Activated T-cell treated with anti-CD3 and anti-CD28 coated beads for 24 hours (primary cell): ENCODE measurements at regions not wholly inside any gene's neighbourhood (a gene's known extent, or its start where the extent isn't known, plus 50 kb on each side); places are given as distances from the start of the nearest gene placed in this dataset.

Experiments
- DNase-seq: peaks from one replicate; pipeline ENCODE4 v3.0.0-alpha.2; 2020; ENCODE audit warnings: low read depth

DNA sequence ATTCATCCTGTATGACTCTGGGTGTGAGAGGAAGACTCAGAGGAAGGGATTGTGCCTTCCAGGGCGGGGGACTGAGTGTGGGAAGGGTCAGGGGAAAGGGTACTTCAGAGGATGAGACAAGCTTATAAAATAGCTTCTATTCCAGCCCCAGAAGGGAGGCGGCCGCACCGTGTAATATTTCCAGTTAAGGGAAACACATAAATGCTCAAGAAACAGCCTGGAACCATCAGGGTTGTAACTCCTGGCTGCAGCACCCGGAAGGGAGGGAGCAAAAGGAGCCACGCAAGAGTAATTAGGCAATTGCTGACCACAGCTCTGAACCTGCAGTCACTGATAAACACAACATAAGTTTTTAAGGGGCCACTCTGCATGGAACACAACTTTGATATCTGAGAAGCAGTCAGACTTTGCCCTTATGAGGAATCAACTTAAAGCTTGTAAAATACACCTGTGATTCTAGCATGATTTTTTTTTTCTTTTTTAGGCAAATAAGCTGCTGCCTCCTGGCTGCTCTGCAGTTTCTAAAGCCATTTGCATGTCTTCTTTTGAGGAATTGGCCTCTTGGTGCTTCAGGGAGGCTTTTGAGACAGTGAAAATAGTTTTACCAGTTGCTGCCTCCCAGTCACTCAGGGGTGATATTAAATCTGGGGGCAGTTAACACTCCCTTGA lies 382.7 kb downstream of the ENC1 start:
- DNase-seq, result no peak

GRCh38 chr5:74257060-74257527 lies 383.4 kb downstream of the ENC1 start:
- no peak for DNase-seq

GRCh38 chr5:74255692-74256392 lies 384.7 kb downstream of the ENC1 start:
- DNase-seq, result no peak

- DNase-seq, result no peak
Measured at GRCh38 chr5:74254257-74254656, 386.3 kb downstream of the ENC1 start.

GRCh38 chr5:74252044-74252443 lies 388.5 kb downstream of the ENC1 start:
- DNase-seq, result no peak

DNA sequence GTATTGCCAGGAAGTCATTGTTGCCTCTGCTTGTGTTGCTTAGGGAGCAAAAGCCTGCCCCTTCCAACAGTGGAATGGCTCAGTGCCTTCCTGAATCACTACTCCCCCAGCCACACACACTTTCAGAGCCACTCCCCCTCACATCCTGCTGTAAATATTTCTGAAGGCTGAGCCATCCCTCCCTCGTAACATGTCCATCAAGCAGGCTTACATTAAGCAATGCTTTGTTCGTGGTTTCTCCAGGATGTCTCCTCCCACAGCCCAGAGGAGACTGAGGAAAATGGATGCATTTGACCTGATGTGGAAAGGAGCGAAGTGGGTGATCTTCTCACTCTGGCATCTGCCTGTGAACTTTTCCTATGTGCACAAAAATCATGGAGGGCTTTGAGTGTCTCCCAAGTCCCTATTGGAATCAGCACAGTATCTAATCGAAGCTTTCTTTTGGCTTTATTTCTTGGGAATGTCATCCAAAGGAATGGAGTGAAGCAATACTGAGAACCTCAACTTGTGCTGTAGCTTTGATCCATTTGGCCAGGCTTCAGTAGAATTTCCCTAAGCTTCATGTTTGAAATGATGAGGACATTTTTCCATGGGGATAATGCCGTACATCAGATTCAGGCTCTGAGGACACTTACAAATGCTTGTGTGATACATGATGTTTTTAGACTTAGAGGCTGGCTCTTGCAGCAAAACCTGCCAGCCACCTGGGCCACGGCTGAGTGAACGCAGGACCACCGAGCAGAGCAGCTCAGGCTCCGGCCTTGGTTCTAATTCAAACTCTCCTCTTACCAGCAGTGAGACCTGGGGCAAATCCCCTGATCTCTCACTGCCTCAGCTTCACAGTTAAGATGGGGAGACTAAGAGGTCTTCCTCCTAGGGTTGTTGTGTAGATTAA lies 389.1 kb downstream of the ENC1 start:
- no peak for DNase-seq

DNA sequence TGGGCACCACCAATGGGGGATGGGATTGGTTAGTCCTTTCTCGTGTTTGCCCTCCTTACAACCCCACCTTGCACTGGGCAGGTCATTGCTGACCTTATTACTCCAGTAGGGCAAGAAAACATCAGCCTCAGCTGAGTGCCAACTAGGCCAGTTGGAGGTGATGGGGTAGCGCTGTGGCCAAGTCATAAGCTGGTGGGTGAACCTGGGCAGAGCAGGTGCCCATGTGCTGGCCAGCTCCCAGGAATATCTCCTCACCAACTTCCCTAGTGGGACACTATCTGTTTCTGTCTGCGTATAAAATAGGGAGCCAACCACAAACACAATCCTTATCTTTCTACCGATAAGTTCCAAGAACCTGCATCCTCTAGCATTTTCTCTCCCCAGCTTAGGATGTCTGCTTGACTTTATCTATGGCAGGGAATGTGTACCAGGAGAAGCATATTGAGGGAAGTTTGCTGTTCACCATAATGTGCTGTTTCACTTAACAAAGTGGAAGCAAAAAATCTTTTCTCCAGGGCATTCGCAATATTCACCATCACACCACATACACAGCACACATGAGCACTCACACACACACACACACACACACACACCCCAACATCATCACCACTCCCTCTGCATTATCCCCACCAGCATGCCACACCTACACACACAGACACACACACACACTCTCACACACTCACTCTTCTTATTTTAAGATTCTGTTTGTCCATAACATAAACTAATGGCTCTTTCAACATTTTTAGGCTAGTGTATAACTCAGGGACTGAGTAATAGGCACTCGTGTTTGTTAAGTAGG lies 390.0 kb downstream of the ENC1 start:
- DNase-seq, result no peak

- DNase-seq, result no peak
Measured at GRCh38 chr5:74248576-74248975, 392.0 kb downstream of the ENC1 start.

DNA sequence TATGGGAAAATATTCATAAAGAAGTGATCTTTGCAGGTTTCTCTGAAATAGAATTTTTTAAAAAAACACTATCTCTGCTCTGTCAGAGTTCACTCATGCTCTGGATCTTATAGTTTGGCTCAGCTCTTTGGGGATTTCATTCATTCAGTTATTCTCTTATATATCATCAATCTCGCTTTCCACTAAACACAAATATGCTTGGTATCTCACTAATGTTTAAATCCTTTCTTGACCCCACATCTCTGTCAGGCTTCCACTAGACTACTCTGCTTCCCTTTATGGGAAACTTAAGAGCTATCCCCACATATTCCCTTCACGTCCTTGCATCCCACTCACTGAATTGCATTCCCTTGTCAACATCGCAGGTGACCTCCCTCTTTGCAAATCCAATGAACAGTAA lies 396.1 kb downstream of the ENC1 start:
- DNase-seq, result no peak

DNA sequence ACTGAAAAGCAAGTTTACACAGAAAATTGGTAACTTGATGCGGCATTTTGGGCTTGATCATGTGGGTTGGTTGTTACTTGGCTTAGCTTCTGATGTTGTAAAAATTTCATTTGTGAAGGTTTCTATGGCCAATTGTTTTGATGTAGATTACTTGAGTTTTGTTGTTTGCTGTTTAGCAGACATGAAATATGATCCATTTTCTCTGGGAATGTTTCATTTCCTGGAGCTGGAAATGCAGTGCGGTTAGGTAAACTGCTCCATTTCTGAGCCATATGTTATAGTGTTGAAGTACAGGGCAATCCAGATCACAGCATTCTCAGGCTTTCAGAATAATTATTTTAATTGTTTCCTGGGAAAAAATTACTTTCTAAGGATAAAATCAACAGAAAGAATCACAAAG lies 396.9 kb downstream of the ENC1 start:
- DNase-seq, result no peak

GRCh38 chr5:74242516-74242915 lies 398.0 kb downstream of the ENC1 start:
- DNase-seq, result no peak

DNA sequence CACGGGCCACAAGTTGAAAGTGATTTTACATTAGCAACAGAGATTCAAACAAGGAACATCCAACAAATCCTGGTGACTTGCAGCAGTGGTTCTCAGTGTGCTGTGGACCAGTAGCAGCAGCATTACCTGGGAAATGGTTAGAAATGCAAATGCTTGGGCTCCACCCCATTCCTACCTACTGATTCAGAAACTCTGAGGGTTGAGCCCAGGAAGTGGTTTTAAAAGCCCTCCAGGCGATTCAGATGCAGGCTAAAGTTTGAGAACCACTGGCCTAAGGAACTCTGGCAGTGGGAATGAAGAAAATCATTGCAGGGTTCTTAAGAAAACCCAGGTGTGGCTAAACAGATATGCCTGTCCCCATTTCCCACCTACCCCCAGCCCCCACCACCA lies 398.8 kb downstream of the ENC1 start:
- DNase-seq, result no peak

GRCh38 chr5:74240783-74241750 lies 399.5 kb downstream of the ENC1 start:
- DNase-seq, result no peak

DNA sequence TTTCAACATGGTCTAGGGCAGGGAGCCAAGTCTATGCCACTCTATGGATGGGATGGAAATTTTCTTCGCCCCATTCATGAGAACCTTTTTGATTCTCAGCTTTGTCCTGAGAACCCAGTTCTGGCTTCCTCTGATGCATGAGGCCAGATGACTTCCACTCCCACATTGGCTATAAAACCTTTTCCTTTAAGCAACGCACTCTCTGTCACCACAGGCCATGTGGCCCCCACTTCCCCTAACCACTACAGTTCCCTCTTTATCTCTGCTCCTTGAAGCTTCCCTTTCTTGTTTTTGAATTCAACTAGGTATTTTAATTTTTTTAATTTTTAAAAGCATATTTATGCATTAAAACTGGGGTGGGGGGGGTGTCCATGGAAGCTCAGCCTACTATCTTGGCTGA lies 401.3 kb downstream of the ENC1 start:
- no peak for DNase-seq

GRCh38 chr5:74237571-74238145 lies 402.9 kb downstream of the ENC1 start:
- DNase-seq, result no peak

- no peak for DNase-seq
Measured at GRCh38 chr5:74235552-74235951, 405.0 kb downstream of the ENC1 start.

- DNase-seq, result no peak
Measured at GRCh38 chr5:74233571-74233970, 407.0 kb downstream of the ENC1 start.

GRCh38 chr5:74233091-74233490 lies 407.4 kb downstream of the ENC1 start:
- DNase-seq, result no peak

DNA sequence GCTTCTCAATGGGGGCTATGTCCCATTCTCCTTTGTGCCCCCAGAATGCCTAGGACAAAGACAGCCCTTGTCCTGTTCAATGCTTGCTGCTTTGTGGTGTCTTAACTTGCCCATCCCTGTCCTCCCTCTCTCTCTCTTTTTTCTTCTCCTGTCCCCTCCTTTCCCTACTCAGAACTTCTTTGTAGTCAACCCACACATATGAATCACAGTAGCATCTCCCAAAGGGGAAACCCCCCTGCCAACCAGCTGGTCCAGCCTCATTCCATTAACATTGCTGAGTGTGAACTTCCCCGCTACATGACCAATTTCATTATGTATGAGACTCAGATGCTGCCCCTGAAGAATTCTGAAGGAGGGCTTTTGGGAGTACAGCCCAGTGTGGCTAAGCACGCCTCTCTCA lies 408.3 kb downstream of the ENC1 start:
- DNase-seq, result no peak

DNA sequence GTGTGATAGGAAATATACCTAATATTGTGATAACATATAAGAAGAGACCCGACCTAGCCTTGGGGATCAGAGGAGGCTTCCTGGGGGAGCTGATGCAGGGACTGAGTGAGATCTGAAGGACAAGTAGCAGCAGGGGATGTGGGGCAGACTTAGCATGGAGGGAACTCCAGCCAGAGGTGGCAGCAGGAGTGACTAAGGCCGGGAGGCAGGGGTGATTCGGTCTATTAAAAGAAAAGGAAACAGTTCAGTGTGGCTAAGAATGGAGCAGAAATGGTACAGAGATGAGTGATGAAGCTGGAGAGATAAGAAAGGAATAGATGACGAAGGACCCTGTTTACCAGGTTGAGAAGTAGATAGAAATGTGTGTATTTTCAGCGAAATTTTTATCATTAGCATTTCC lies 408.8 kb downstream of the ENC1 start:
- DNase-seq, result no peak
